ENCODE measurements at regions not wholly inside any gene's neighbourhood (a gene's known extent, or its start where the extent isn't known, plus 50 kb on each side); places are given as distances from the start of the nearest gene placed in this dataset.

DNA sequence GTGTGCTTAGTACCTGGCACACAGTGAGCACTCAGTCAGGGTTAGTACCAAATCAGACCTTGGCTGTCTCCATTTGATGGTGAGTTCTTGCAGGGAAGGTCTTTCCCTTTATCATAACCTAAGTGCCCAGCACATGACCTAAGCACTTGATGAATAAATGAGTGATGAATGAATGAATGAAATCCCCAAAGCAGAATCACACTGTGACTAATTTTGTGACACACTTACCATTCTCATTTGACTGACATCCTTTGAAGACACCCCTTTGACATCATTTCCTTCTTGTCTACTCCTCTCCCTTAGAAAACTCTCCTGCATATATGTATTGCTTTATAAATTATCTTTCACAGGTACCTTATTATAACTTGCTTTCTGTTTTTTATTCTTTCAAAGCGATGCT is 130.2 kb upstream of the ELL2 start:
- no peak for DNase-seq

DNA sequence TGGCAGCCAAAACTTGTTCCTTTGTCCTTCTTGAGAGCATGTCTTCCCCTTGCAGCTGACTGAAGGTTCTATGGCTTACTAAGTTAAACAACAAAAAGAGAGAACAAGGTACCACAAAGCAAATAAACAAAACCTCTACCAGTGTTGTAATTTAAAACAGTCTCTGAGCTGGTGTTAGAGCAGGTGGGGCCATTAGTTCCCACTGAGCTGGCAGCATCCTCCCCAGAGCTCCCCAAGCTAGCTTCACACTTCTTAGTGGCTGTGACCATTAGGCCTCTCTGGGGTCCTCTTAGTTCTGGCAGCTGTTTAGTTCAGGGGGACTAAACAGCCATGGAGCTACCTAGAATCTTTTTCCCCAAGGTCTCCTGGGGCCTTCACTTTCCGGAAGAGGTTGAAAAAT is 128.6 kb upstream of the ELL2 start:
- DNase-seq: peak in 1 of 2 experiments; percentile 8

DNA sequence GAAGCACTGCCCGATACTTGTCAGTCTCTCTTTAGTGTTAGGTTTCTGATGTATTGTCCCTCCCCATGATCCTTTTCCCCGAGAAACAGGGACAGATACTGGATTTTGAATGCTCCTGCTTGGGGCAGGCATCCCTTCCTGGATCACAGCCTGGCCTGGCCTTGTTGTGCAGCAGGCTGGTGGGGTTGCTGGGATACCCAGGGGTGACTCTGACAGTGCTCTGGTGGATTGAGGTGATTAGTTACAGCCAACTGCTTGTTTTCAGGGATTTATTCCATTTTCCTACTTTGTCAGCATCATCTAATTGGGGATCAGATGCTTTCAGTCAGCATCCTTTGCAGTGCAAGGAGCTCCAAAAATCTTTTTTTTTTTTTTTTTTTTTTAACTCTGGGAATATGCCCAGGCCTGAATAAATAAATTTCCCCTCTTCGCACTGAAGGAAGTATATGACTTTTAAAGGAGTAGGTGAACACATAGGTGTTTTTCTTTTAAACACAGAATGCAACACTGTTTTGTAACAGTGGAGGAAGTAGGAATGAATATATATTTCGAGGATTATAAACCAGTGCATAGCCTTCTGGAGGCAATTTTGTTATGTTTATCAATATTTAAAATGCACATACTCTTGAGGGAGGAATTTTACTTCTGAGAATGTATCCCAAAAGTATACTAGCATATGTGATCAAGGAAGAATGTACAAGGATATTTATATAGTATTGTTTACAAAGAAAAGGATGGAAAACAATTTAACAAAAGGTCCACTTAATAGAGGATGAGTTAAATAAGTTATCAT is 127.3 kb upstream of the ELL2 start:
- no peak for DNase-seq

DNA sequence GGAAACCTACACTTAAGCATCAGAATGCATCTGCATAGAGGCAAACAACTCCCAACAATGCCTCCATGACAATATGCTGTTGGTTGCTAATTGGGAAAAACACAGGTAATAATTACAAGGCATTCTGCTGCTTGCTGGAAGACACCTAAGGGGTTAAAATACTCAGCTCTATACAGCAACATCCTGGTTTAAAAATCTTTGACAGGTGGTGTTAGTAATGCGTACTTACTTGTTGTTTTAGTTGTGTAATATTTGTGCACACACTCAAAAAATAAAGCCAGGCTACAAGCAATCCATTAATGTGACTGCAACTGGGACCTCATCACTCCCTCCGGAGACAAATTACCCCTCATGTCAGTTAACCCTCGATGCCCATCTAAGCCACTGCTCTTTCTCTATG is 126.3 kb upstream of the ELL2 start:
- DNase-seq: peak in 1 of 2 experiments; percentile 46

DNA sequence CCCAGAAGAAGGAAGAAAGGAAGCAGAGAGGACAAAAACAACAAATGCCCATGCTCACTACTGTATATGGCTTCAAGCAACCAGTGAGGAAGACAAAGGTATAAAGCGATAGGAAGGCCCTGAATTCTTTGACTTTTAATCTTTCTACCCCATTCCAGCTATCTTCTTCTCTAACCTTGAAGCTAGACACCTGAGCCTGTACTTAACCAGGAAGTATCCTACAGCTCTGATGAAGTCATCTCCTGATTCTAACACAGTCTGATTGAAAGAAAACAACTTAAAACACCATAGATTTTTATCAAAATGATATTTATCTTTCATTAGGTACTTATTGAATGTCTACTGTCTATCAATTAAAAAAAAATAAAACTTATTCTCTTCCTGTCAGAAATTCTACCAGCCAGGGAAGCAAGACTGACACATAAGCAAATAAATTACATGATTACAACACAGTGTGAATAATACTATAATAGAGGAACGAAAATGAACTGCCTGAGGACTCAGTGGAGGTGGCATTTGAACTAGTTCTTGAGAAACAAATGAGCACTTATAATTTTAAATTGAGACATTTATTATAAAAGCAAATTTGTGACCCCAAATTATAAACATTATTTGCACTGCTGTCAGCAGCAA is 123.3 kb upstream of the ELL2 start:
- DNase-seq: peak in 1 of 2 experiments; percentile 7

DNA sequence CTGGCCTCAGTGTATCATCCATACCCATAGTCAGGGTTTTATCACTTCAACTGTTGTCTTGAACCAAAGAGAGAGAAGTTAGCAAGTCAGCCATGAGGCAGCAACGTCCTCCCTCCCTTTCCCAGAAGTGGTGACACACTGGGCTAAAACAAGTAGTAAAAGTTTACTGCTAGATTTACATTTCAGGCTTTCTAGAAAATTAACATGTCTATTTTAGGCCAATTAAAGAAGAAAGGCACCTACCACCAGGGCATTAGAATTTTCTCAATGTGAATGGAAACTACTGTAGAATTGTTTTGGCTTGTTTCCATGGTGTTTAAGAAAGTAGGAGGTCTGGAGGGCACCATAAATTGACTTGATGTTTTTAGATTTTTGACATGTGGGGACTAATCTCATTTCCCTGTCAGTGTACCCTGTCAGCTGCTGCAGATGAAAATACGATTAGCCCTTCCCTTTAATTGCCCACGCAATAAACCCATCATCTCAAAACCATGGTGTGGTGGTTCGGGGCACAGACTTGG is 121.8 kb upstream of the ELL2 start:
- no peak for DNase-seq

DNA sequence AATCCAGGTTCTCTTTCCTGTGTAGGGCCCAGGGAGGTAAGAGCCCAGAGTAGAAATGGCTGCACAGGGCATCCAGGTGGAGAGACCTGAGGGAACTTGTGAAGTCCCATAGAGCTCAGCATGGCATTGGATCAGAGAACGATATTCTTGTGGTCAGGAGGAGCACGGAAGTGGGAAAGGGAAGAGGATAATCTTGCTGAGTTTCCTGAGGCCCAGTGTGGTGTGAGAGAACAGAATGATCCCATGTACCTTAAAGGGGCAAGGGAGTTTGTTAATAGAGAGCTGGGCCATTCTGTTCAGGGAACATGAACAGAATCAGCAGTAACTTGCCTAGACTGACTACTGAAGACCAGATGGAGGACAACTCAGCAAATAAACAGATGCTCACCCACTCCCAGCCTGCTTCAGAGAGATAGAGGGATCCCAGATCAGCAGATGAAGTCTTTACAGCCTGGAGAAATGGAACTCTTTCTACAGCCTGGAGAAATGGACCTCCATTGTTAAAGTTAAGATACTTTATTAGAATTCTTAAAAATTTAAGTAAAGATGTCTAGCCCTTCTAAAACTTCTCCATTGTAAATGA is 119.7 kb upstream of the ELL2 start:
- DNase-seq: no peak

DNA sequence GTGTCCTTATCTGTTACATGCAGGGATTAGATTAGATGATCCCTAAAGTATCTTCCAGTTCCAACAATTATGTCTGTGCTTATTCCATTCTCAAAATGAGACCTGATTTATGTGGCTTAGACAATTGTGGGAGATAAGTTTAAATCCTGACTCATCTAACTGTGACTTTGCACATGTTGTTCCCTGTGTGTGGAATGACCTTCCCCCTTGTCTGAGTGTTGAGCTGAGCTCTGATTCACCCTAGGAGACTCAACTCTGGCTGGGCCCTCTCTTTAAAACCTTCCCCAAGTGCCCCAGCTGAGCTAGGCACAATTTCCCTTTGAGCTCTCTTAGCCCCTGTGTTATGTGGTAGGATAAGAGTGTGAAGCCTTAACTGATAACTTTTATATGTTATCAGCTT is 118.9 kb upstream of the ELL2 start:
- DNase-seq: no peak

DNA sequence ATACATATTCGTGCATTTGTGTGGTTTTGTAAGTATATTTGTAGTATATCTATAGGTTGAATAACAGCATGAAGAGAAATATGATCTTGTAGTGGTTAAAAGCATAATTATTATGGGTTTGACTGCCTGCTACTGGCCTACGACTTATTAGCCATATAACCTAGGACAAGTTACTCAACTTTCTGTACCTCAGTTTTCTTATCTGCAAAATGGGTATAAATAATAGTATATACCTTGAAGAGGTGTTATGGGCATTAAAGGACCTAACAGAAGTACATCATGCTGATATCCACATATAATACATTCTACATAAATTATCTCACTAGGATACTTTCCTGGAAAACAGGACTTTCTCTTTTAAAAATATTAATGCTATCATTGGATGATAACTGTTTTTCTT is 118.3 kb upstream of the ELL2 start:
- no peak for DNase-seq

DNA sequence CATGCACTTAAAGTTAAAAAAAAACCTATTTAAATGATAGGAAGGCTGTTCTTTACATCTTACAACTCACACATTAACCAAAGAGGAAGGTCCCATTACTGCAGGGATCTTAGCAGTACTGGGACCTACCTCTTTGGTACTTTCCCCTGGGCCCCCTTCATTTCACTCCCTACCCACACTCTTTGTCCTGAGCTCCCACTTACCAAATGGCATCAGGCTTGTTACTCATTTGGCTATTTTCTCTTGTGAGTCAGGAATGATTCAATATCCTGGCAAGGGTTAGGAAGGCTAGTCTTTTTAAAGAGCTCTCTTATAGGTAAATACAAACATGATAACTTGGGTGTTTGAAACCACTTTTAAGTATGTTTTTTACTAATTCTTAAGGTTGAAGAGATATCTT is 117.4 kb upstream of the ELL2 start:
- no peak for DNase-seq

DNA sequence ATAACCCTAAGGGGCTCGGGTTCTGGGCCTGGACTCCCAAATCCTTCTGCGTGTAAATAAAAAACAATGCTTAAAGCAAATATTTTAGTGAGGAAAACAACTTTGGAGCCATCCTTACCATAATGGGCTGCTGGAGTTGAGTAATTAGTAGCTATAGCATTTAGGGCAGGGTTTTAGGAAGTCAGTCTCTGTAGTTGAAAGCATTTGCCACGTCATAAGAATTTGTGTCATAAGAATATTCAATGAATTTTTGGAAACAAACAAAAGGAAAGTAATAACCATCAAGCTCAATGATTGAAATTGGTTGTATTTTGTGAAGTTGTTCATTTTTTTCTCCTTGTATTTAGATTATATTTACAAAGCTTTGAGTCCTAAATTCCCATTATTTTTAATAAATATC is 114.8 kb upstream of the ELL2 start:
- DNase-seq: no peak

DNA sequence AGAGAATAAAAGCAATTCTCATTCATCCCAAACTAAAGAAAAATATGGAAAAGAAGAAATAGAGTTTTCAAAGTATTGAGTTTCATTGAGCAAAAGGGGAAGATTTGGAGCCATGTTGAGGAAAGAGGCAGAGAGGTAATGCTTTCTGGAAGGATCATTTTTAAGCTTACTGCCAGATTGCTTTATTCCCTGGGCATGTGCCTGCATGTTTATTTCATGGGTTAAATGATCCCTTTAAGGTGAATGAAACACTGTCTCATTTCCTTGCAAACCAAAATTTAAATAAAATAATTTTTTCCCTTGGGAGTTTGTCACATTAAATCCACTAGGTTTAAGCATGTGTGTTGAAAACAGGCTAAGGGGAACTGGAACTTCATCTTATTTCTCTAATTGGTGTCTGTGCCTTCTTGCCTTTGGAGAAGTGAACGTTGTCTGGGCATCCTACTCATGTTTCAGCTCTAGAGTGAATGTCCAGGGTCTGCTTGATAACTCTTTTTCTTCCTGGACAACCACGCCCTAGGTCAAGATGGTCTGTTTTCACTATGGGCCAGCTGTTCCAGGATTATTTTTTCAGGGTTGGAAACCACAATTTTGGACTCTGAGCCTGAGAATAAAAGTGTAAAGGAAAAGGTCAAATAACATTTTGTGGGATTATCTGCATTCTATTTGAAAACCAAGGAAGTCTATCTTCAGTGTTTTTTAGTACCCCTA is 114.1 kb upstream of the ELL2 start:
- no peak for DNase-seq

DNA sequence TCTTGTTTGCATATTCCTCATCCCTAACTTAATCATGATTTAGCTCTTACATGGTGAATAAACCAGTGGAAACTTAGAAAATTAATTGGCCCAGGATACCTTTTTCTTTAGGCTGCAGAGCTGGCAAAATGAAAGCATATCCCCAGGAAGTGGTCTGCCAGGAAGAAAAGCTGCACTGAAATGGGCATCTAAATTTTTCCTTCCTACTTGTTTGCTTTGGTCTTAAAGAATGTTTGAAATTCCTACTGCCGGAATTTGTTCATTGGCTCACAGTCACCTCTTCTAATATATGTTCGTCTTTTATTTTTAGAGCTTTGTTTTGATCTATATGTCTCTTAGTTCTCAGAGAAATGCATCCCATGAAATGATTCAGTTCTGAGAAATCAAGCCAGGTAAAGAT is 113.2 kb upstream of the ELL2 start:
- DNase-seq: no peak

DNA sequence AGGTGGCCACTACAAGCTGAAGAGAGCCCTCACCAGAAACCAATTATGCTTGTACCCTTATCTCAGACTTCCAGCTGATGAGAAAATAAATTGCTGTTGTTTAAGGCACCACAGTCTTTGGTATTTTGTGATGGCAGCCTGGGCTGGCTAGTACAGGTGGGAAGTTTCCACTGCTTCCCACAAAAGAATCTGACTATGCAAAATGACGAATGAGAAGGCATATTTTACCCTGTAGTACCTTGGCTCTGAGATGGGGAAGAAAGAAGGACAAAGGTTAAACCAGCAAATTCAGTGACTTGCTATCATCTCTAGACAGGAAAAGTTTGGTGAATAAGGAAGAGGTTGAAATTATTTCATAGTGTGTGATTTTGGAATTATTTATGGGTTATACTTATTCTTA is 112.8 kb upstream of the ELL2 start:
- DNase-seq: no peak

DNA sequence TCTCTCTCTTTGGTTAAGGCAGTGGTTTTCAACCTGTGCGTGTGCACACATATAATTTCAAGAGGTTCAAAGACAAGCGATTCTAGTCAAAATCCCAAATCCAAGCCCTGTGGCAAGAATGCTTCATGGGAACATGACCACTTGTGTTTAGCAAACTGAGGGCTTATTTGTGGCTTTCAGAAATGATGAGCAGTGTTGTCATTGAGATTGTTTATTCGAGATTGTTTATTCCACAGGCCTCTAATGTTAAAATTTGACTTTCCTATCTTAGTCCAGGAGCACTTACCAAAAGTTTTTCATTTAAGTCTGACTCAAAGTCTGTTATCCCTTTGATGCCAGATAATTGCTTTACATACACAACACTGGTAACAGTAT is 111.1 kb upstream of the ELL2 start:
- no peak for DNase-seq

DNA sequence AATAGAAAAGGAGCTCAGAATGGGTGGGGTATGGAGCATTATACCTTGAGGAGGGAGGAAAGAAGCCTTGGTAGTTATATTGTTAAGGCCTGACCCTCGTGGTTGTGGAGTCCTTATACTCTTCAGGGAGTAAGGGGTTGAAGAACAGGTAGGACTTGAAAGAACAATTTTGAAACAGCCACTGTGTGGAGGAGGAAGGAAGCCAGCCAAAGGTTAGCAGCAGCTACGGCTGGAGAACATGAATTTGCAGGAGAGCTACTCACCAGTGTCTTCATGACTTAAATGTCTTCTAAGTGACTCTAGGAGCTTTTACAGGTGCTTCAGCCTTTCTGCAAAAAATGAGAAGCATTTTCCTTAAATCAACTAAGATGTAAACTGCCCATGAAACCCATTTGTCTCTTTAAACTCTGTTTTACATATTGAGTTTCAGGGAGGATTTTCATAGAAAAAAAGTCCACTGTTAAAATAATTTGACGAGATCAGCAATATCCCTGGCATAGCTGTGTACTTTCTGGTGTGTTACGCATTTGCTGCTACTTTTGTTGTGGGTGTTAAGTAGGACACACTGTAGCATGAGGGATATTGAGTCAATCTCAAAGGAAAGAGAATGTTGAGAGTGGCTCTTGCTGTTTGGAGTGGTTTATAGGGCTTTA is 110.6 kb upstream of the ELL2 start:
- DNase-seq: no peak

DNA sequence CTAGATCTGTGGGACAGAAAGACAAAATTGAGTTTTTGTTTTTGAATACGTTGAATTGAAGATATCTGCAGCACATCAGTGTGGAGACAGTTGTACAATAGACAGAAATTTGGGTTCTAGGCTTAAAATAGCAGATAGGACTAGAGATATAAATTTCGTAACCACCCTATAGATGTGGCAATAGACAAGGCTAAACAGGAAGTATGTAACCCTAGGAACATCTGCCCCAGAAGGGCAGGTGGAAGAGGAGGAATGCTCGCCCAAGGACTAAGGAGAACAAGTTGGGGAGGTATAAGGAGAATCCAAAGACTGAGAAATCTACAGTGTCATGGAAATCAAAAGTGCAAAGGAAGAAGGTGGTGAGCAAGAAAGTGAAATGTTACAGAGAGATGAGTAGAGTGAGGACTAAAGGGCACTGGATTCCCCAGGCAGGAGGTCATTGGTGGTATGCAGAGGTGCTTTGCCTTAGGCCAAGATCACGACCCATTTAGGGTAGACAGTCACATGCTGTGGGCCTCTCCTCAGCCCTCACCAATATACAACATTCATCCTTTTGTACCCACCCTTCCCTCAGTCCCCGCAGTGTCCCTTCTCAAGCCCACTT is 109.1 kb upstream of the ELL2 start:
- DNase-seq: no peak

DNA sequence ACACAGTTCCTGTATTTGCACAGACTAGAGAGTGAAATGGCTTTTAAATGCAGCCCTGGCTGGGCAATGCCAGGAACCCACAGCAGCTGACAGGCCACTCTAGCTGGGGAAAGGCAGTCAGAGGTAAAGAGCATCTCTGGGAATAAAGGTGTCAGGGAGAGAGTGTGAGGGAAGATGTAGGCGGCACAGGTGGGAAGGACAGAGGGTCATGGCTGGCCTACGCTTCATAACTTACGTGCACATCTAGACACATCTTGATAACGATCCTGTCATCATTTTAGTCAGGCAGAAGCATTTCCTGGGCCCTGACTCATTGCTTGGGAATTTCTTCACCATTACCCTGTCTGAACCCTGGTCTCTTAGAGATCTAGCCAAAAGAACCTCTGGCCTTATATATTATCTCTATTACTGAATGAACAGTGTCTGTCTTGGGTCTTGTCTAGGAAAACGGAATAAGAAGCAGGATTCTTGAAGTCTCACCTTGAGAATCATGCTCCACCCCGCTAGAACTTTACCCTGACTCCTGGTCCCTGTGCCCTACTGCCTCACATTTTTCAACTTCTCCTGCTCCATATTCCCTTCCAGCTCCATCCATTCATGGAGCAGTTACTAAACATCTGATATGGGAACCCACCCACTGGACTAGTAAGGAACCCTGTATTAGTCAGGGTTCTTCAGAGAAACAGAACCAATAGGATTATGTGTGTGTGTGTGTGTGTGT is 106.4 kb upstream of the ELL2 start:
- DNase-seq: no peak

DNA sequence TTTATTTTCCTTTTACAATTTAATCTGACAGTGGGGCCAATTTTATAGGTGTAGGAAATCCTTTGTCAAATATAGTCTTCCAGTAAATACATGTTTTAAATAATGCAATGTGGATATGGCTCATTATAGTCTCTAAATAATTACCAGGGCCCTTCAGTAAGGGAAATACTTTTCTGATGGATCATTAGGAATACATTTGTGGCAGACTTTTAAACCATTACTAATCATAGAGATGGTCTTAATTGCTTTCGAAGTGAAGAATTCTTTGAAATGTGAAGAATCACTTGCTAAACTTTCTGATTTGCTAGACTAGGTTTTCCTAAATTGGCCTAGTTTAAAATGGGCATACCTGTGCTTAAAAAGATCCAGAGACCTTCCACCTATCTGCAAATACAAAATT is 105.6 kb upstream of the ELL2 start:
- no peak for DNase-seq

DNA sequence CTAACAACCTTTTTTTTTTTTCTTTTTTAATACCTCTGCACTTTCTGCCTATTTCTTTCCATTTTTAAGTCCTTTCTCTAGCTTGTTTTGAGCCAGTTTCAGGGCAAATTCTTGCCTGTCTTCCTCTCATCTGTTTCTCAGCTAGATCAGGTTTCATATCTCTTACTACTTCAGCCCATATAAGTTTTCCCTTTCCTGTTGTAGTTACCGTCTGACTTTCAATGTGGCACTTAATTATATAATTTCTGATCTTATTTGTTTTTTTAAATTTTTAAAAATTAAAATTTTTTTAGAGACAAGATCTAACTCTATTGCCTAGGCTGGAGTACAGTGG is 104.7 kb upstream of the ELL2 start:
- no peak for DNase-seq

DNA sequence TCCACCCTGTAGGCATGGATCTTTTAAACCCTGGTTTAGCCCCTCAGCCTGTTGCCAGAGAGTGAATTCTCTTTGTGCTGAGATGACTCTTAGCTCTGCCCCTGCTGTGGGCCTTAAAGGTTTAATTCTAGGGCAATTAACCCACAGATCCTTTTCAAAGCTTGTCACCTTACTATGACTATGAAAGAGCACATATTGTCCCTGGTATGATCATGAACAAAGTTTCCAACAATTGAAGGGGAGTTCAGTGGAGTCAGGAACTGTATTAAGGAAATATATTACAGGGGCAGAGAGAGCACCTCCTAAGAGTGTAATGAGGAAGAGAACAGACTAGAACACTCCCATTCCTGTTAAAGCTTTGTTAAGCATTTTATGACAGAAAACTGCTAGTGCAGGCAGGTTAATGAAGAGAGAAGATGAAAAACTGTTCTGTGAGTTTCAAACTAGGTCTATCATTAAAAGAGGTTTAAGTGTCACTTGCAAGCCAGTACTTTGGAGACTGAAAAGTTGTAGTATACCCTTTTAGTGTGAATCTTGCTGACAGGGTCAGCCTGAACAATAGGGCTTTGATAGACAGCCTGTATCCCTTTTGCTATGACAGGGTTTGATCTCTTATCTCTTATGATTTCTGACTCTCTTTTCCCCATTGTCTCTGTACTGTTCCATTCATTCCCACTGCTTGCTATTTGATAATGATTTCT is 104.2 kb upstream of the ELL2 start:
- peak; percentile 24 to 50 for DNase-seq
